Fibroblast of skin of scalp (primary cell): ENCODE measurements at regions not wholly inside any gene's neighbourhood (a gene's known extent, or its start where the extent isn't known, plus 50 kb on each side); places are given as distances from the start of the nearest gene placed in this dataset.
"Not testable (repeated sequence)": the region's sequence is repeated elsewhere in the genome, so short reads cannot be mapped to it uniquely, and the experiment has no call there.

Source experiments
- DNase-seq: peaks from one replicate; pipeline ENCODE4 v3.0.0-alpha.2; 2013

DNA sequence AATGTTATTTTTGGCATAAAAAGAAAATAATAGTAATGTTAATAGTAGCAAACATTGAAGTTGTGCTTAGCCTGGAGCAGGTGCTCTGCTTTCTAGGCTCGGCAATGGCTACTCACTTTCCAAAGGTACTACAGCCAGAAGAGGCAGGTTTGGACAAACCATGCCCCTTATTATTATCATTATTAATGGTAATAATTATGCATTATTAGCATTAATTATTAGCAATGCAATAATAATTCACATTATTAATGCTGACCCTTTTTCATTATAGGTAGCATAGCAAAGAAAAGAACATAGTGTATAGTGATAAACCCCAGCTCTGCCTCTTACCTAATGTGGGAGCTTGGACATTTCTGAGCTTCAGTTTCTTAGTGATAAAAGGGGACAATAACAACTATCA is 171.4 kb downstream of the EDEM1 start:
- no peak for DNase-seq

DNA sequence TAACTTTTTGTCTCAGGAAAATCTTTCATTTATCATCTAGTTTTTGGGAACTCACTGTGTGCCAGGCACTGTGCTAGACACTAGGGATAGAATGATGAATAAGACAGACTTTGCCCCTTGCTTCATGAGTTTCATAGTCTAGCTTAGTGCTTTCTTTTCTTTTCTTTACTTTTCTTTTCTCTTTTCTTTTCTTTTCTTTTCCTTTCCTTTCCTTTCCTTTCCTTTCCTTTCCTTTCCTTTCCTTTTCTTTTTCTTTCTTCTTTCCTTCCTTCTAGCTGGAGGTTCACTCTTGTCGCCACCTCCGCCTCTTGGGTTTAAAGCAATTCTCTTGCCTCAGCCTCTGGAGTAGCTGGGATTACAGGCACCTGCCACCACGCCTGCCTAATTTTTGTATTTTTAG is 172.9 kb downstream of the EDEM1 start:
- no peak for DNase-seq

DNA sequence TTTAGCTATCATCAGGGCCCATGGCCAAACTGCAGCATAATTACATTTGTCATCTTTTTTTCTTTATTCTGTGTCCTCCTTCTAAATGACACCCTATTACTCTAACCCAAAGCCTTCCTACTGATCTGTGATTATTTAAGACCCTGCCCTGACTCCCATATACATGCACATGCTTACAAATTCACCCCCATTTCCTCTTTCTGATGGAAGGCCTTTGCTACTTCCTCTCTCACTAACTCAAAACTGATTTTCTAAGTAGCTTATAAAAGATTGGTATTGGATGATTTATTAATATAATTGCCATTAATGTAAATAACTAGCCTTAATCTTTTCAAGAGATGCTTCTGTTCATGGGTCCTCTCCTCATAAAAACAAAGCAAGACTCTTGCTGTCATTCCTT is 179.2 kb downstream of the EDEM1 start:
- DNase-seq: no peak

DNA sequence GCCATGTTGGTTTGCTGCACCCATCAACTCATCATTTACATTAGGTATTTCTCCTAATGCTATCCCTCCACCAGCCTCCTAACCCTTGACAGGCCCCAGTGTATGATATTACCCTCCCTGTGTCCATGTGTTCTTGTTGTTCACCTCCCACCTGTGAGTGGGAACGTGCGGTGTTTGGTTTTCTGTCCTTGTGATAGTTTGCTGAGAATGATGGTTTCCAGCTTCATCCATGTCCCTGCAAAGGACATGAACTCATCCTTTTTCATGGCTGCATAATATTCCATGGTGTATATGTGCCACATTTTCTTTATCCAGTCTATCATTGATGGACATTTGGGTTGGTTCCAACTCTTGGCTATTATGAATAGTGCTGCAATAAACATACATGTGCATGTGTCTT is 184.0 kb downstream of the EDEM1 start:
- not testable (repeated sequence) for DNase-seq

DNA sequence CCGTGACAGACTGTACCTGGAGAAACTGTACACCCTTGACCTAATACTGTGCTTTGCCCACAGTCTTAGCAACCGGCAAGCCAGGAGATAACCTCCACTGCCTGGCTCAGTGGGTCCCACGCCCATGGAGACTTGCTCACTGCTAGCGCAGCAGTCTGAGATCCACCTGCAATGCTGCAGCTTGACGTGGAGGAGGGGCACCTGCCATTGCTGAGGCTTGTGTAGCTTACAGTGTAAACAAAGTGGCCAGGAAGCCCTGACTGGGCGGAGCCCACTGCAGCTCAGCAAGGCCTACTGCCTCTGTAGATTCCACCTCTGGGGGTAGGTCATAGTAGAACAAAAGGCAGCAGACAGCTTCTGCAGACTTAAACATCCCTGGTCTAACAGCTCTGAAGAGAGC is 189.3 kb downstream of the EDEM1 start:
- DNase-seq: no peak

DNA sequence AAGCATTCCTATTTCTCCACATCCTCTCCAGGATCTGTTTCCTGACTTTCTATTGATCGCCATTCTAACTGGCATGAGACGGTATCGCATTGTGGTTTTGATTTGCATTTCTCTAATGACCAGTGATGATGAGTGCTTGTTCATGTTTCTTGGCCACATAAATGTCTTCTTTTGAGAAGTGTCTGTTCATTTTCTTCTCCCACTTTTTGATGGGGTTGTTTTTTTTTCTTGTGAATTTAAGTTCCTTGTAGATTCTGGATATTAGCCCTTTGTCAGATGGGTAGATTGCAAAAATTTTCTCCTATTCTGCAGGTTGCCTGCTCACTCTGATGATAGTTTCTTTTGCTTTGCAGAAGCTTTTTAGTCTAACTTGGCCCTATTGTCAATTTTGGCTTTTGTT is 191.8 kb downstream of the EDEM1 start:
- DNase-seq: not testable (repeated sequence)

DNA sequence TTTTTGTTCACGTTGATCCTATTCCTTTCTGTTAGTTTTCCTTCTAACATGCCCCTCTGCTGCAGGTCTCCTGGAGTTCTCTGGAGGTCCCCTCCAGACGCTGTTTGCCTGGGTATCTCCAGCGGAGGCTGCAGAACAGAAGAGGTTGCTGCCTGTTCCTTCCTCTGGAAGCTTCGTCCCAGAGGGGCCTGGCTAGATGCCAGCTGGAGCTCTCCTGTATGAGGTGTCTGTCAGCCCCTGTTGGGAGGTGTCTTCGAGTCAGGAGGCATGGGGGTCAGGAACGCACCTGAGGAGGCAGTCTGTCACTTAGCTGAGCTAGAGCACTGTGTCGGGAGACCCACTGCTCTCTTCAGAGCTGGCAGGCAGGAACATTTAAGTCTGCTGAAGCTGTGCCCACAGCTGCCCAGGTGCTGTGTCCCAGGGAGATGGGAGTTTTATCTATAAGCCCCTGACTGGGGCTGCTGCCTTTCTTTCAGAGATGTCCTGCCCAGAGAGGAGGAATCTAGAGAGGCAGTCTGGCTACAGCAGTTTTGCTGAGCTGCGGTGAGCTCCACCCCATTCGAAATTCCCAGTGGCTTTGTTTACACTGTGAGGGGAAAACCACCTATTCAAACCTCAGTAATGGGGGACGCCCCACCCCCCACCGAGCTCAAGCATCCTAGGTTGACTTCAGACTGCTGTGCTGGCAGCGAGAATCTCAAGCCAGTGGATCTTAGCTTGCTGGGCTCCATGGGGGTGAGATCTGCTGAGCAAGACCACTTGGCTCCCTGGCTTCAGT is 196.2 kb downstream of the EDEM1 start:
- not testable (repeated sequence) for DNase-seq

DNA sequence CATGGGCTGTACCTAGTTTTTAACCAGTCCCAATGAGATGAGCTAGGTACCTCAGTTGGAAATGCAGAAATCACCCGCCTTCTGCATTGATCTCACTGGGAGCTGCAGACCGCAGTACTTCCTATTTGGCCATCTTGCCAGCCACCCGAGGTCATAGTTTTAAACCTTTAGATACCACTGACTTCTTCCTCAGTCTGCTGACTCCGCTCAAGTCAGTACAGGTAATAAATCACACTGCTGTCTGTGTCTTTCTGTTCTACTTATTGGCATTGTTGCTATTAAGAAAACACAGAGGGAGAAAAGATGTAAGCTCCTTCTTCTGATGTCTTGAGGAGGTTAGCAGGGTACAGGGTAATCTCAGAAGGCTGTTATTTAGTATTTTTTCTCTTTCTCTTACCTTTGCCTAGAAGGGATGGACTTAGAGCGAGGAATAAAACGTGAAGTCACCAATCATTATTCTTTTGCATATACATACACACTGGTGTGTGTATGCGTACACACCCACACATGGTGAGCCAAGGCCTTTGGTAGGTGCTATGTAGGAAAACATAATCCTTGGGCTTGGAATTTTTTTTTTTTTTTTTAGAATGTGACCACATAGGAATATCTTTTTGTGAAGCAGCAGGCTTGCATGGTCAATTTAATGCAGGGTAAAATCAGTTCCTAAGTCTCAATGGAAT is 197.2 kb downstream of the EDEM1 start:
- DNase-seq: no peak

DNA sequence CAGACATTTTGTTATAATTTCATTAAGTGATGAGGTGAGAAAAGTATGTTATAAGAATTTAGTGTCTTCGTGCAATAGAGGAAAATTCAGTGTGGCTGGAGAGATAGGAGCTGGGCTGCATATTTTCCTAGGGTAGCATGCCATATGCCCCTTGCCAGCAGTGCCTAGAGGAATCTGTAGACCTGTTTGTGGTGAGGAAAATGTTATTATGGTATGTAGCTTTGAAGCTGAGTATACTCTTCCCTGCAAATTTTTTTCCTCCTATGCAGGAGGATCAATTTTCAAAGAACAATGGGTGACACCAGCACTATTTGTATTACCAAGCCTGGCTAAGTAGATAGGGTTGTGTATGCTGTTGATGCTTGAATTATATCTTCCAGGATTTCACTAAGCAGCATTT is 200.6 kb downstream of the EDEM1 start:
- DNase-seq: no peak

DNA sequence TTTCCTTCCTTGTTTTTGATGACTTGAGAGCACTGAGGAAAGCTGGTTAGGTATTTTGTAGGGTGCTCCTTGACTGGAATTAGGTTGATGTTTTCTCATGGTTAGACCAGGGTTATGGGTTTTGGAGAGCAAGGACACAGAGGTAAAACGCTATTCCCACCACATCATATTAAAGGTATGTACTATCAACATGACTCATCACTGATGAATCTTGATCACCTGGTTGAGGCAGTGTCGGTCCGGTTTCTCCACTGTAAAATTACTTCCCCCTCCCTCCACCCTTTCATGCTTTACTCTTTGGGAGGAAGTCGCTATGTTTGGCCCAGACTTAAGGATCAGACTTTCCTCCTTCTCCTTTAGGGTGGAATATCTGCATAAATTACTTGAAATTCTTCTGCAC is 201.6 kb downstream of the EDEM1 start:
- no peak for DNase-seq

DNA sequence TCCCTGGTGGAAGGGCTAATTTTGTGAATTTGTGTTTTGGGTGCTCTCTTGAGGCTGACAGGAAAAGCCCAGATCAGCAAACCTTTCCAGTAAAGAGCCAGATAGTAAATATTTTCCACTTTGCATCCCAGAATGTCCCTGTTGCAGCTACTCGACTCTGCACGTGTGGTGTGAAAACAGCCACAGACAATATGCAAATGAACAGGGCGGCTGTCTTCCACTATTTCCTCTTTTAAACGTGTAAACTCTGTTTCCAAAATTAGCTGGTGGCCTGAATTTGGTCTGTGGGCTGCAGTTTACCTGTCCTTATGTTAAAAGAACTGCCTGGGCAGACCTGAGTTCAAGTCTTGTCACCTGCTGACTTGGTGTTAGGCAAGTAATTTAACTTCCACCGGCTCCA is 202.7 kb downstream of the EDEM1 start:
- DNase-seq: no peak

DNA sequence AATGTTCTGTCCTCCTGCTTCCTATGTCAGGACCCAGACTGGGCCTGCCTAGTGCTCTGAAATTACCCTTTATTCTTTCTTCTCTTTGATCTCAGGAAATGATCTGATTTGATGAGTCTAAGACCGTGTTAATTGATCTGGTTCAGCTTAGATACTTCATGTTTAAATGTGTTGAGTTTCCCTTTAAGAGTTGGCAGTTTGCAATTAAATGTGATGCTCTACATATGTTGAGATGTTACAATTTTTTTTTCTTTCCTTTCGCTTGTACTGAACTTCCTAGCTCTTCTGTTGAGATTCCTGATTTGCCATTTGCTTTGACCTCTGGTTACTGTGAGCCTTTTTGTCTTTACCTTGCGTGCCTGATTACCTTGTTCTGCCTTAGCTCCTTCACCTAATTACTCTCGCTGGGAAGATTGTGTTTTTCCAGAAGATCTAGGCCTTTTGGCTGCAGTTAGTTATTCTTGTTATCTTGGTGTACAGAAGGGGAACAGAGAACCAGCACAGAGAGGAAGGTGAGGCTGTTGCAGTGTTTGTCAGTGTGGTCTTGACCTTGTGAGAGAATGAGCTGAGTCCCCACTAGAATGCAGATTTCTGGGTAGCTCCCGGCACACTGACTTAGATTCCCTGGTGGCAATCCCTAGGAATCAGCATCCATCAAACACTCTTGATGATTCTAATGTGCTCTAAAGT is 203.6 kb downstream of the EDEM1 start:
- DNase-seq: no peak

DNA sequence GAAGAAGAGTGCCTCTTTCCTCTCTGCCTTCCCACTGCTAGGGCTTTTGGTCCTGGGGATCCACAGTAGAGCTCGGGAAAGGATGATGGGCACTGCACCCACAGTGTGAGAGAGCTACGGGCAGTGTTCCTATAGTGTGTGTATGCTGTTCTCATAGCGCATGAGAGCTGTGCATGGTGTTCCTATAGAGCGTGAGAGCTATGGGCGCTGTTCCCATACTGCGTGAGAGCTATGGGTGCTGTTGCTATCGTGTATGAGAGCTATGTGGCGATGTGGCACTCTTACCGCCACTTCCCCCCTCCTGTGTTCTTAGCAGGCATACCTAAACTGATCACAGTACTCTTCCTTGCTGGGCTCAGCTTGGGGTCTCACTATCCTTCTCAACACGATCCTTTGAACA is 213.5 kb downstream of the EDEM1 start:
- no peak for DNase-seq

DNA sequence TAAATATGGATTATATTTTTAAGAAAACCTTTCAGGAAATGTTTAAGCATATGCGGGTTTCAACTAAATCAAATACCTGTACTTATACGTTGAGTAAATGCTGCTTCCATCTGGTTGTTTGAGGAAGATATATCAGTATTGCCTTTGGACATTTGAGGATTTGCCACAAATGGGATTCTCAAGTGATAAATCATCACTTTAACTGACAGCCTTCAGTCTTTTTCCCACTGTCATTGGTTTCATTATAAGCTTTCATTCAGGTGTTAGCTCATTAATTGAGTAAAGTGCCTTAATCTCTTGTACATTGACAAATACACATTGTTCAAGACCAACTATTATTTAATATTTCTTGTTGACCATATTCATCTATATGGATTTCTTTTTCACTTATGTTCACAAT is 217.2 kb downstream of the EDEM1 start:
- DNase-seq: no peak

DNA sequence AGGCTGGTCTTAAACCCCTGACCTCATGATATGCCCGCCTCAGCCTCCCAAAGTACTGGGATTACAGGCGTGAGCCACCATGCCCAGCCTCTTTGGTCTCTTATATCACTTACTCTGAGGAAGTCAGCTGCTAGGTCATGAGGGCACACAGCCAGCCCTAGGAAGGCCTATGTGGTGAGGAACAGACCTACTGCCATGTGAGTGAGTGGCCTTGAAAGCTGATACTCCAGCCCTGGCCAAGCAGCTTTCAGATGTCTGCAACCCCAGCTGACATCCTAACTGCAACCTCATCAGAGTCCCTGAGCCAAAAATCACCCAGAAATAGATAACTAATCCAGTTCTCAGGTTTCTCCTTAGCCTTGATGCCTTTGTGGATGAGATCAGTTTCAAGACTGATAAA is 224.3 kb downstream of the EDEM1 start:
- no peak for DNase-seq

DNA sequence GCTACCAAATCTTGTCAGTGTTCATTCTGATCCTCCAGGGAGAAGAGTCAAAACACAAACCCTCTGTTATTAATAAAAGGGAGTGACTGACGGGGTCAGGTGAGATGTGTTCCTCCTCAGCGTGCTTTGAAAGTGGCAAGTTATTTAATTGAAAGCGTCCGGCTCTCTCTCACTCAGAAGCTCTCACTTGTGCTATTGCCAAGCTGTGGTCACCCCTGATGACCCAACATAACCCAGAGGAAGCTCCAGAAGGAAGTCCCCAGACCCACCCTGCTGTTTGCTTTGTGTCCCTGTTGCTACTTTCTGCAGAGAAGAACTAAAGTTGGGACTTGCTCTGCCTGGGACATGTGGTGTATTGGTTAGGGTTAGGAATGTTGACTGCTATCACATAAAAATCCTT is 235.6 kb downstream of the EDEM1 start:
- DNase-seq: no peak

DNA sequence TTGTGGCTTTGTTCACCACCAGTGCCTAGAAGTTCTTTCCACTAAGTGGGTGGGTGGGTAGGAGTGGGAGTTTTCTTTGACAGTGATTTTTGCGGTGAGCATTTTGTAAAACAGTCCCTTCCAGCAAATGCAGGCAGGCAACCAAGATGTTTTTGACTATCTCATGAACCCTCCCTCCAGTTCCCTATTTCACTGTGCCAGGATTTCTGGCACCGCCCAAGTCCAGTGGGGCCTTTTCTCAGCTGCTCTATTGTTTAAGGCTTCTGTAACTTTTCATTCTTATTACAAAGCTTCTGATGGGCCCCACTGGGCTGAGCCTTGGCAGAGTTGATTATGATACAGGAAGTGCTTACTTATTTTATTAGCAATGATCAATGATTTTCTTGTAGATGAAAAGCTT is 236.0 kb downstream of the EDEM1 start:
- DNase-seq: no peak

DNA sequence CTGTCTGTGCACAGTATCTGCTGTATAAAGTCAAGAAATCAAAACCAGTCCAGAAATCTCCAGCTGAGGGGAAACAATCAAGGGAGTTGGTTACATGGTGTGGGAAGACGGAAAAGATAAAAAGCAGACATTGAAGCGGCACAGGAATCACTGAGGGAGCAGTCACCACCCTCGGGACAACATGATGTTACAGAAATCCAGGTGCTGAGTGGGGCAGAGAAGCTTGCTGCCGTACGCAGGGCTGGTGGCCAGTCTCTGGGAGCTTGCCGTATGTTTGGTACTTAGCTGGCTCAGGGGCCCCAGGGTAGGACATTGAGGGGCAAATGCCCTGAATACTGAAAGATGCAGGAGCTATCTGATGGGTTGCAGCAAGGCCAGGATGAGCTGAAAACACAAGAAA is 237.9 kb downstream of the EDEM1 start:
- no peak for DNase-seq

DNA sequence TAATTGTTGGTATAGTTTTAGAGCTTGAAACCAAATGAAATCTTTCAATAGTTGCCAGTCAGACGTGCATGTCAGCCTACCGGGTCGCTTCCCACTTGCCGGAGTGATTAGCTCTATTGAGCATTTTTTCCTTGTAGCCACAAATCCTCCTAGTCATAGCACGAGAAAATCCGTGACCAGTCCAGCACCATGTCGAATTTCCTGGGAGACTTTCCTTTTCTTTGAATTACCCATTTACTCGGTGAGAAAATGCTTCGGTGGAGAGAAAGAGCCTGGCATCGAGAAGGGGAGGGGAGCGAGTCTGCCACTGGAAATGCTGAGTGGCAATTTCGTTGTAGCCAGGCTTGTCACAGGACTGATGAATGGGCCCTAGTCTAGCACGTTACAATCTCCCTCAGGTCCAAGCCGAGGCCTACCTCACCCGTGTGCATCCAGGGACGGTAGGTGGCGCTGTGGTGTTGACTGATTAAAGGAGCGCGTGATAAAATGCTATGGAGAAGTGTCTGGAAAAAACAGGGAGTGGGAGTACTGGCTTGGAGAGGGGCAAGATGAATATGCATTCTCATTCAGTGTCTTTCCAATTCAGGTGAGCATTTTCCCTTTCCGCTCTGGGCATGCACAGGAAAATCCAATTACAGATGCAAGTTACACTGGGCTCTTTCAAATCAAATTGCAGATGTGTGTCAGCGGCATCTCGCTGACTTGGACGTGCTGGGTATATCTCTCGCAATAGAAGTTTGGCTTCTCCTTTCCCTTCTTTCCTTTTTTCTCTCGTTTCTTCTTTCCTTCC is 238.8 kb downstream of the EDEM1 start:
- DNase-seq: peak; percentile 59

DNA sequence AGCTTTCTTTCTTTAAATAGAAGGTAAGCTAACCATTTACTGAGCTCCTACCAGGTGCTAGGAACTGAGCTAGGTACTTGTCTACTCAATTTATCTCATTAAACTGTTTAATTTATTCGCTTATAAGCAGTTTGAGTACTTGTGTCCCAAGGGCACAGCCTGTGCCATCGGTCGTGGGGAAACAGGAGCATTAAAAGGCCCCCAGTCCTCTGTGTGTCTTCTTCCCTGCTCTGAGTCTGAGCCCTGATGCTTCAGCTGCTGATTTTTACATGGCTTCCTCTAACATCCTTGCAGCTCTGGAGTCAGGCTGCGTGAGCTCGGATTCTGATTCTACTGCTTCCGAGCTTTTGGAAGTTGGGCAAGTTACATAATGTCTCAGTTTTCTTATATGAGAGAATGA is 239.5 kb downstream of the EDEM1 start:
- DNase-seq: no peak

DNA sequence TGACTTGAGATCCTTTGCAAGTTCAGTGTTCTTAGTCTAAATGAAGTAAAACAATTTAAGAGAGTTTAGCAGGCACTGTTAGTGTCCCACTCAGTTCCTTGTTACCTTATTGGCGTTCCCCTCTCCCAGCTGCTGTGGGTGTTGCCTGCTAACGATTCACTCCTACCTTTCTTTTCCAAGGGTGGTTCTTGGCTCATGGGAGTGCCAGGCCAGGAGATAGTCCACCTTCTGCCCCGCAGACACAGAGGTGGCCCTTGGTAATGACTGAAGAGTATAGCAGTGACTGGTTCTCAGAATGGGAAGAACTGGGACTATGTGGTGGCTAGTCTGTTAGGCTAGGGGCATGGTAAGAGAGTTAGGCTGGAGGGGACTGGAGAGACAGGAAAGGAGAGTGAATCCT is 240.4 kb downstream of the EDEM1 start:
- DNase-seq: no peak

DNA sequence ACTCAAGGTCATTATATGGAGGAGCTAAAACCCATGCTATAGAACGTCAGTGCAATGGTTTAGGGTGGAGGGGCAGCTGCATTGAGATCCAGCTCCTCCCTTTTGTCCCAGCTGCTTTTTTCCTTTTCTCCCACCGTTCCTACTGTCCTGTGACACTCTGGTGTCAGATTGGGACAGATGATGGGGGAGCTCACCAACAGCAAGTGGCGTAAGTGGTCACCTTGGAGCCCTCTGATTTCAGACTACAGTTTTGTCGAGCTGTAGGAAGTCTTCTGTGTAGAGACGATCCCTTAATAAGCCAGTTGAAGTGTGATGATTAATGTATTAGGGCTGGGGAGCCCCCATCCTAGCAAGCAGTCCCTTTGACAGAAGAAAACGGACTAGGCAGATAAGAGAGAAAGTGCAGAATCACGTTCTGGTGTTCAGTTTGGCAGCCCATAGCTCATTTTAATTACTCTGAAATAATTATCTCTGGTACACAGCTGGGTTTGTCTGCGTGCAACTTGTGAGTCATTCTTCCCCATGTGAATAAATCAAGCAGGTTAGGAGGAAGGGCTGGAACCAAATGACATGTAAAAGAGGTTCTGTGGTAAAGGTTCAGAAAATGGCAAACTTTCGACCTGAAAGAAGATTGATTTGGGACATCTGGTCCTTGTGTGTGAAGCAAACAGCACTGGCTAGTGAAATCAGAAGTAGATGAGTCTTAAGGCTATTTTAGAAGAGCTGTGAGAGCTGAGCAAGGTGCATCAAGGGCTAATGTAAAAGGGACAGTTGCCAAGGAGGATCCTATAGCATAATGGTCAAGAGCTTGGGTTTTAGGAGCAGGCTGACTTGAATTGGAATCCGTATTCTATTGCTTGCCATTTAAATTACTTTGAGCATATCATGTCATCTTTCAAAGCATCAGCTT is 241.4 kb downstream of the EDEM1 start:
- DNase-seq: no peak
